DOHH2 (cell line): ENCODE measurements at regions not wholly inside any gene's neighbourhood (a gene's known extent, or its start where the extent isn't known, plus 50 kb on each side); places are given as distances from the start of the nearest gene placed in this dataset.

Source experiments
- CTCF ChIP-seq: fragments of 200-600 bp; sonication (generic); IDR thresholded peaks from one replicate; pipeline ENCODE4 v1.5.1; 2014; ENCODE audit warnings: antibody characterized with exemption, mild to moderate bottlenecking, low read depth, low read length; ENCODE audit not compliant: poor library complexity, severe bottlenecking
- EZH2phosphoT487 ChIP-seq: fragments of 200-600 bp; sonication (generic); IDR thresholded peaks from 2 replicates; pipeline ENCODE4 v1.6.1; 2017; ENCODE audit warnings: borderline replicate concordance, mild to moderate bottlenecking, antibody characterized with exemption, low read length, moderate library complexity, mixed read lengths

- TF ChIP-seq CTCF (no peak), EZH2phosphoT487 (no peak)
These were observed 58.7 kb upstream of the FDX1 start for GRCh38 chr11:110371084-110371483.
